HG03064 (cell line): ENCODE measurements at regions not wholly inside any gene's neighbourhood (a gene's known extent, or its start where the extent isn't known, plus 50 kb on each side); places are given as distances from the start of the nearest gene placed in this dataset.

Experiments
- ATAC-seq: cut with Tn5 transposase; IDR thresholded peaks from one replicate; pipeline ENCODE4 v1.9.1; 2021; ENCODE audit warnings: low read depth; ENCODE audit not compliant: unreplicated experiment

DNA sequence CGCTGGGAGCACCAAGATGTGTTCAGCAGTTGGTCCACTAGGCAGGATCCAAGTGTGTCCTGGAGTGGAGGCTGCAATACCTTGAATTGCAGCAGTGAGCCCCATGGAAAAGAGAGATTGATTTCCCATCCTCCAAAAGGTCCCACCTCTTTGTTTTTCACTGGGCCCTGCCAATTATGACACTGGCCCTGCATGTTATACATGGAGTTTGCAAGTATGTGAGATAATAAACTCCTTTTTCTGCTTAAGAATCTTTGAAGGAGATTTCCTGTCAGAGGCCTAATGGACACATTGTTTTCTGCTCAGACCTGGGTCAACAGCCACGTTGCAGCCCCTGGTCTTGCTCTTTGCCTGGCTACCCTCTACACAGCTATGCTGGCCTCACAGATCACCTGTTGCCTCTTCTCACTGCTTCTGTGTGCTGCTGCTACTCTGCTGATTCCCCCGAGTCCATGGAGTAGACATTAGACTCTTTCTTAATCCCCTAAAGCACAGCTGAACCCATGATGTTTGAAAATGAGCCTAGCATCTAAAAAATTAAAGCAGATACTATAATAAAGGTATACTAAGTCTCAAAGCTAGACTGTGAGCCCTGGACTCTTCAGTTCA, 341.9 kb upstream of the CDH11 start:
- no peak for ATAC-seq

DNA sequence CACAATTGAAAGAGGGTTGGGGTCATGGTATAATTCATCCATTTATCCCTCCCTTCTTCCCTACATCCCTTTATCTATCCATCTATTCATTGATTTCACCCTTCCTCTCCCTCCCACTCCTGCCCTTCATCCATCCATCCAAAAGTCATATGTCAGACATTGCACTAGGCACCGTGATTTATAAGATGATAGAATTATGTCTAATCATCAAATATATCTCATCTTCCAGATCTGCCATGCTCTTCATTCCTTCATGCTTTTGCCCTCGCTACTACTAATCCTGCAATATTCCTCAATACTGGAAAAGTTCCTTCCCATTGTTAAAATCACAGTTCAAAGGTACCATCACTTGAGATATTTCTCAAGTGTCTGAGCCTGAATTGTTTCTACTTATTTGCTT, 335.2 kb upstream of the CDH11 start:
- no peak for ATAC-seq

DNA sequence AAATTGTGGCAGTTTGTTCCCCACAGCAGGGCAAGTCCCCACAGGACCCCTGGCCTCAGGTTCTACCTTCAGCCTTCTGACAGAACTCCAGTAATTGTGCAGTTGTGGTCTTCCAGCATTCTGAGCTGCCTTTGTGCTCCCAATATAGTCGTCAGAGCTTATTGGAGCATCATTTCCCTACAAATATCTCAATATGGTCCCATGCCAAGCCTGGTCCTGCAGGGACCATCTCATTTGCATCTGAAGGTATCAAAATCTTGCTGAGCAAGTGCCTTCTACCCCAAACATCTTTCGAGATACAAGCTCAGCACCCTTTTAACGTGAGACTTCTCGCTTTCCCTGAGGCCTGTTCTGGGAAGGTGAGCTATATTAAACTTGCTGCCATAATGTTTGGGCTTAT, 333.9 kb upstream of the CDH11 start:
- ATAC-seq = no peak

DNA sequence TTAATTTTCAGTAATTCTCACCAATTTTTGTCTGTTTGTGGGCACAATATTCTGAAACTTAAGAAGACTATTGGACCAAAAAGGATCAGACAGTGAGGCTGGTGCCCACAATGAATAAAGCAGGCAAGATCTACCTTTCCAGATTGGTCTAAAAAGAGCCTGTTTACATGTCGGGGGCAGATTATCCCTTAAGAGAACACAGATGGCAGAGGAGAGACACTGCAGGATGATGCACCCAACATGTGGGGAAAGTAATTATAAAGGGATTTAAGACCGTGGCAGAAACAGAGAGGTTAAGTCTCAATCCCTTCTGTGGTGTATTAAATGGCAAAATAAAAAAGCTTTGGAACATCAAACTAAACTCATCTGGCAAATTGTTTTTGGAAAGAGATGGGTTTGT, 331.8 kb upstream of the CDH11 start:
- ATAC-seq = no peak

DNA sequence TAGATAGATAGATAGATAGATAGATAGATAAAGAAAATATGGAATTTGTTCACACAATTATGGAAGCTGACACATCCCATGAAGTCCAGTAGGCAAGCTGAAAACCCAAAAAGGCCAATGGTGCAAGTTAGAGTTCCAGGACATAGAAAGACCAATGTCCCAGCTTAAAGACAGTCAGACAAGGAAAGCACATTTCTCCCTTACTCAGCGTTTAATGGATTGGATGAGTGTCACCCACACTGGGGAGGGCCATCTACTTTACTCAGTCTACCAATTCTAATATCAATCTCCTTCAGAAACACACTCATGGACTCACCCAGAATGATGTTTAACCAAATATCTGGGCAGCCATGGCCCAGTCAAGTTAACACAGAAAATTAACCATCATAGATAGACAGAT, 327.7 kb upstream of the CDH11 start:
- ATAC-seq = no peak

DNA sequence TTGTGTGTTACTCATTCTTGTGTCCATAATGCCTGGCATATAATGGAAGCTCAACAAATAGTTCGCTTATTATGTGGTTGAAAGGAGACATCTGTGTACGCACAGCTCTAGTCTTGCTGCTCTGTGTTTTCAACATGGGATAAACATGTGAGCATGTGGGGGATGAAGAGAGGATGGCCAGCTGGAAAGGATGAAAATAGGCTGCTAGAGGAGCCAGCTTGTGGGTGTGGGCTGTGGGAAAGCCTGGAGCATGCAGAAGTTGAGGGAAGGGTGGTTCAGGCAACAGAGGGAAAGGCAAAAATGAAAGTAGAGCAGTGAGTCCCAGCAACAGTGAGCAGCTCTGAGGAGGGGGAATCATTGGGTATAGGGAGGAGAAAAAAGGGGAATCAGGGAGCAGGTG, 324.6 kb upstream of the CDH11 start:
- no peak for ATAC-seq

DNA sequence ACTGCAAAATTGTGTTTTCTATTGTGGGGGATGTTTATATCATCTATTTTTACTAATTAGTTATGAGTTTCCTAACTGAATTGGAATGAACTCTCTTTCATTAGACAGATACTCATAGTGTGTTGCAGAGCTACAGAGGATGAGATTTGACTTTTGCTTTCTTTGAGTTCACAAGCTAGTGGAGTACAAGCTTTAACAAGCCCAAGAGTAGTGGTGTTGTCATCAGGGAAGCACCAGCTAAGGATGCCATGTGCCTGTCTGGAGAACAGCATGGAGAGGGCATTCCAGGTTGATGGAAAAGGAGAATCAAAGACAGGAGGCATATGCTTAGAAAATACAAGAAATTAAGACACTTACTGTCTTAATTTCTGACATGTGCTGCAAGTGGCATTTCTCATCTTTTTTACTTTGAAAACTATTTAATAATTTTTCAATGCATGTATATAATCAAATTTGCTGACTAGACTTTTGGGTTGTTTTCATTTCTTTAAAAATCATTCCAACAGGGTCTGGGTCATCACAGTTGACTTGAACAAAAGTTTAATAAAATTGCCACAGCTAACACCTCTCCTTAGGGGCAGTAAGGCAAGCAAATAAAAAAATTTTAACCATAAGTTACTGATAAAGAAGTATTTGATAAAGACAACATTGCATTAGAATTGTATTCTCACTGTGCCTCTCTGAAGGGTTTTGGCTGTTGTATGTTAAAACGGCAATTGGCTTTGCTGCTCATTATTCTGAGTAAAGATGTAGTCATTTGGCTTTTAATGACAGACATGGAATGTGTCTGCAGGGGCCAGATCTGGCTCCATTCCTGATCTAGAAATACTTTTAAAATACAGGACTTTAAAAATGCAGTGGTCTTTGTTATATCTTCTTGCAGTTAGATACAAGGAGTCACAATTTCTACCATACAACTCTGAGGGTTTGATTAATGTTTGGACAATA, 323.7 kb upstream of the CDH11 start:
- no peak for ATAC-seq

DNA sequence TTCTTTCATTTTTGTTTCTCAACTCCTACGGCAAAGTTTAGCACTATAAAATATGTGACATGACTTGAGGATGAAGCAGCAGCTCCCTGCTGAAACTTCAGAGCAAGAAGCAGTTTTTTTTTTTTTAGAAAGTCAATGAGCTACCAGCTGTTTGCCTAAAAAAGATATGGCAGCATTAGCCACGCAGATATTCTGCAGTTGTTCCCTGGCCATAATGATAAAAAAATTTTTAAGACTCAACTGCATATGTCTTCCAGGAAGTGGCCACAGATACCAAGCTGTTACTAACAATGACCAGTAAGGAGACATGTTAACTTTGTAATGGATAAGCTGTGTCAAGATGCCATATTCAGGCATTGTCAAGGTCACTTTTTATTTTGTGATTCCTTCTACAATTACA, 319.6 kb upstream of the CDH11 start:
- ATAC-seq = no peak

DNA sequence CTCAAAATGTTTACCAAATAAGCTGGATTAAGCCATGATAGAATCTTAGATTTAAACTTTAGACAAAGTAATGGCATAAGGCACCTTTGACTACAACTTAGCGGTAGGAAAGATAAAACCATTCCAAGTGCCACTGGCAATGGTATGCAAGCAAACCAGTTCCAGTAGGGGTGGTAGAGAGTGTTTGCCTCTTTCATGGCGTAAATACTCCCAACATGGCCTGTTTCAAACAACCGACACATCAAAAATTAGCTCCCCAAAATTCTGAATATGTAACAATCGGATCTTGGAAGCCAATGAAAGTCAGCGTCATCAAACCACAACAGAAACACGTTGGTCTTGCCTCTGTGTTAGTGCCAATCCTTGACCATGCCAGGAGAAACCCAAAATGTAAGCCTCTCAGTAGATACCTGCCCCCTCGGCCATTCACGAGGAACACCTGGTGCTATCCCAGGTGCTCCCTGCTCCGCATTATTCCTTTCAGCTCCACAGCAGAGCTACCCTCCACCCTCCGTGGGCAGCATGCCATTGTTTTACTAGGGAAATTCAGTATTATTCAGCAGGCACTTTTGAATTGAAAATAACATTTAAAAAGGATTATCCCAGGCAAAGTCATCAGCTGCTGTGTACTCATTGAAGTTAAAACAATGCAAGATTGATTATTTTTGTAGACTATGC, 307.8 kb upstream of the CDH11 start:
- ATAC-seq = no peak

DNA sequence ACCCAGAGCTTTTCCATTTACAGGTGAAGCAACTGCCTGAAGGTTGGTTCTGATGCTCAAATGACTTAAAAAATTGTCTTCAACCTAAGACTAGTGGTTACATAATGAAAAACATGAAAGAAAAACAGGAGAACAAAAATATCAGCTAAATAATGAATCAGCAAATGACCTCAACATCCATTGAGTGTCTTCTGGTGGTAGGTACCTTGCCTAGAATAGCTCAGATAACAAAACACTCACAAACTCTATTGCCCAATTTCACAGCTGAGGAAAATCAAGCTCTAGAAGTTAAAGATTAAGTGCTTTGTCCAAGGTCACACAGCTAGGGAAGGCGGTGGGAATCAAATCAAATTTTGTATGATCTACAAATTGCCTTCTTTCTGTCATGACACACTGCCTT, 304.6 kb upstream of the CDH11 start:
- no peak for ATAC-seq

DNA sequence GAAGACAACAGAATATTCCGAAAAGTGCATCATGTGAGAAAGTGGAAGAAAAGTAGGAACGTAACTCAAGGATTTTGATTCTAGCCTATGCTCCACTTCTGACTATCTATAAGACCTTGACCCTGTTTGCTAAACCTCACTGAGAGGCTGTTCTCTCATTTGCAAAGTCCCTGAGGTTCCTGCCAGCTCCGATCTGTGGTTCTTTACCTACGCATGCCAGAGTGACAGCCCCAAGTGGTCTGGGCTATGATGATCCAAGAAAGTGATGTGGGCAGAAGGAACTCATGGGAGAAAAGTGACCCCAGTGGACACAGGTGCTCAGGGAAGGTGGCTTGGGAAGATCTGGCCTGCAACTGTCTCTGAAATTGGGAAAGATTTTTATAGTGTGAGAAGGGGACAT, 301.1 kb upstream of the CDH11 start:
- no peak for ATAC-seq

DNA sequence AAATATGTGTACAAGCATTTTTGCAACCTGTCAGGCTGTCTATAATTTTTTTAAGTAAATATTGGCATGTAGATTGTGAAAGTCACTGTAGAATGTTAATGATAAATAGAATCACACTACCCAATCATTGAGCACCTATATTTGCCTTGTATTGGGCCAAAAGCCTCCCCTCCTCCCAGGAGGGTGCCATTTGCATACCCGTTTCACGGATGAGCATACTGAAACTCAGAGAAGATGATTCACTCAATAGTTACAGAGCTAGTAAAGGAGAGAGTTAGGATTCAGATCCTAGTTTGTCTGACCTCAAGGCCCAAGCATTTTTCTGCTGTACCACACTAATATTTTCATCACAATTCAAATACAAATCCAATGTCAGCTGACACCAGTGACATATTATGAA, 299.7 kb upstream of the CDH11 start:
- no peak for ATAC-seq

DNA sequence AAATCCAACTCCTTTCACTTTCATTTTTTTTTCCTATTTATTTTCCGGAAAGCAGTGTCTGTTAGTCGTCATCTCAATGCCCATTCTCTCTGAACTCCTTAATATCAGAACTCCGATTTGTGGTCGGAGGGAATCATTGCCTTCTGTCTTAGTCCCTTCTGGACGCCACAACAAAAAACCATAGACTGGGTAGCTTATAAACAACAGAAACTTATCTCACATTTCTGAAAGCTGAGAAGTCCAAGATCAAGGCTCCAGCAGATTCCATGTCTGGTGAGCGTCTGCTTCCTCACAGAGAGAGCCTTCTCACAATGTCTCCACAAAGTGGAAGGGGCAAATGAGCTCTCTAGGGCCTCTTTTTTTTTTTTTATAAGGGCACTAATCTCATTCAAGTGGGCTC, 296.6 kb upstream of the CDH11 start:
- ATAC-seq = no peak

DNA sequence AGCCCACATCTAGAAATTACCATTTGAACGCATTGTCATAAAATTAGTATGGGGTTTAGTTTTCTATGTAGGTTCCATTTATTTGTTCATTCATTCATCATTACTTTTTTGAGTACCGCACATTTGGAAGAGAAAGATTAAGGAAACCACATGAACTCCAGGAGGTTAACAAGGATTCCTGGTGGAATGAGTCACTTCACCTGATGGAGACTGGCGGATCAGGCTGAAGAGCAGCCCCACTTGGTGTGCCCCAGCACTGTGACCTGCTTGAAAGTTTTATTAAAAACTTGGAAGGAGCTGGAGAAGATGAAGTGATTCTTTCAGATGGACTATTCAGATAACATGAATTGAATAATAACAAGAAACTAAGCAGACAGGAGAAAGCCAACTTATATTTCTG, 293.6 kb upstream of the CDH11 start:
- no peak for ATAC-seq

DNA sequence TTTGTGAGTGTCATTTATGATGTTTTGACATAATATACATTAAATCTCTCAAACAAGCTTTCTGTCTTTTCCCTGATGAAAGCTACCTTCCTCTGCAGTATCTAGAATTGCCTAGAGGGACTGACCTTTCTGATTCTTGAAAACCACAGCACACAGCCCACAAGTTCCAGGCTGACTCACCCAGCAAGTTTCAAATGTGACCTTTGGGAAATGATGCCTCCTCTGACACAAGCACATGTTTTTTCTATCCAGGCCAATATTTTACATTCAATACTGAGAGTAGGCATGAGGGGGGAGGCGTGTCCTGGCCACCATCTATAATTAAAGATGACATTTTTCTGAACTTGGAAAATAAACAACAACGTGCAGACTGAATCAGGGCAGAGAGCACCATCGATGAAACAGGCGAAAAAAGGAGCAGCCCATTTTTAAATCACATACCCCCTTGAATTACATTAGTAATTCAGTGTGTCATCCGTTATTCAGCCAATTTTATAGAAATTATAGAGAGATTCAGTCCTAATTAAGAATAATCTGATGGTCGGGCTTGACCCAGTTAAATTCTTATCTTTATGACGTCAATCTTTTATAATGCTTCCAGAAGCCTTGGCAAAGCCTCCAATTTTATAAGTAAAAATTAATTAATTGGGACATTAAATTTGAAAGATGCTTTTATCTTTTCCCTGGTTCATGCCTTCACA, 292.6 kb upstream of the CDH11 start:
- no peak for ATAC-seq

DNA sequence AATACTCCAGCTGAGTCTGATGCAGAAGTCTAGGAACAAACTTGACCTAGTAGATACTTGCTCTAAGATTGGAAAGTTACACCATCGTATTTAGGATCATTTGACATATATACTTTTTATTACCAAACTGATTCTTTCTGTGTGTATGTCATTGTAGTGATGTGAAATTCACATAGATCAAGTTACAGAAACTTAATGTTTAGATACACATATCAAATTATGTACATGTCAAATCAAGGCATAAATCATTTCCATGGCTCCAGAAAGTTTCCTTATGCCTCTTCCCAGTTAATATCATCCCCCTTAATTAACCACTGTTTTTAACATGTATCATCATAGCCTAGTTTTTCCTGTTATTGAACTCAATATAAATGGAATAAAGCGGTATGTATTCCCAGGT, 292.0 kb upstream of the CDH11 start:
- no peak for ATAC-seq

DNA sequence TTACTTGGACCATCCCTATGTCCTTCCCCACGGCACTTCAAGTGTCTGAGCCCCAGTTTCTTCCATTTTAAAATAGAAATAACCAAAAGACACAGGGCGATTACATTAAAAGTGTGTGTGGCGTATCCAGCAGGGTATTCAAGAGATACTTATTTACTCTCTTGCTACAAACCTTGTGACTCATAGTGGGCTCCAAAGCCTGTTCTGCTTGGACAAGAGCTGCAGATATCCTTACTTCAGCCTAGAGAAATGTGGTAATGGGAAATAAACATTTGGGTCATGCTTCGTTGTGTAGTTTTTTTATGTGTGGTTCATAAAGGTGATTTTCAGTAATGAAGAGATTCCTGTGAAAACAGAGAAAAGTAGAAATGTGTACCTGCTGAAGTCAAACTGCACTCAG, 288.9 kb upstream of the CDH11 start:
- ATAC-seq = no peak

DNA sequence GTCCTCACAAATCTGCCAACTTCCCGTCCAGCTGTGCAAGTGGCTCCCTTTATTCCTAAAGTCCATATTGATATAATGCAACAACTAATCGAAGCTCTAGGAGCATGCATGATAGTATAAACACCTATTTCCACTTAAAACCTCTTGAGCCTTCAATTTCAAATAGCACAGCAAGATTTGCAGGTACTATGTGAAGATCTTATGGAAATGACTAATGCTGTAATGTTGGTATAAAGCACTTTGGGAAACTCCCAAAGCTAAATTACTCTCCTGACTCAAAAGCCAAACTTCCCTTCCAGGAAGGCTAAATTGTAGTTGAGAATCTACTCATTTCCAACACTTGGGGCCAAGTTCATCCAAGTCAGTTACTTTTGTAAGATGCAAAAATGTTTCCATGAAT, 287.6 kb upstream of the CDH11 start:
- ATAC-seq = no peak

DNA sequence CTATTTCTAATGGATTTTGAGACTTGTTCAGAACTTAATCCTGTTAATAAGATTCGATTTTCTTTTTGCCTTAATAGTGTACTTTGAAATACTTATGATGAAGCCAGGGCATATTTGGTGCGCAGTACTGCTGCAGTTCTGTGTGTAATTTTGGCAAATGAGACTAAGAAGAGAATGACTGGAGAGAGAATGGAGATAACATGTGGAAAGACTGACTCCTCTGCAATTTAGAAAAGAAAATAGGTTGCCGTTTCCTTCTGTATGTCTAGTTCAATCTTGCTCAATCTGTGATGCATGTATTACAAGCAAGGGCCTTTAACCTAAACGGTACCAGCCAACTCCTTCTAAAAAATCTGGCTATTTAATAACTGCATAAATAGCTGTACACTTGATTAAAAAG, 285.1 kb upstream of the CDH11 start:
- no peak for ATAC-seq

DNA sequence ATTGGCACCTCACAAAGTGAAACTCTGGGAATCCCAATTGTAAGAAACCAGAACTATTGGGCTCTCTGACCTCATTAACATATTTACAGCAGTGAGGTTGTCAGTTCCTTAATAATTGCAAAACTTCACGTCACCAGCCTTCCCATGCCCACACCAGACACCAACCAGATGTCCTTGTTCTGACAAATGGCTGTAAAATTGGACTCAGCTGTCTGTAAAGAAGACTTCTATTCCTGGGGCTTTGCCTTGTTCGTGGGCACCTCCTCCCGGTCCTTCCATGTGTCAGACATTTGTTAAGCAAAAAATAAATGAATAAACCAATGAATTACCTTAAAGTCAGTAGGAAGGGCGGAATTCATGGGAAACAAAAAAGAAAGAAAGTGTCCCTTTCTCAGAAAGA, 284.3 kb upstream of the CDH11 start:
- ATAC-seq = no peak

DNA sequence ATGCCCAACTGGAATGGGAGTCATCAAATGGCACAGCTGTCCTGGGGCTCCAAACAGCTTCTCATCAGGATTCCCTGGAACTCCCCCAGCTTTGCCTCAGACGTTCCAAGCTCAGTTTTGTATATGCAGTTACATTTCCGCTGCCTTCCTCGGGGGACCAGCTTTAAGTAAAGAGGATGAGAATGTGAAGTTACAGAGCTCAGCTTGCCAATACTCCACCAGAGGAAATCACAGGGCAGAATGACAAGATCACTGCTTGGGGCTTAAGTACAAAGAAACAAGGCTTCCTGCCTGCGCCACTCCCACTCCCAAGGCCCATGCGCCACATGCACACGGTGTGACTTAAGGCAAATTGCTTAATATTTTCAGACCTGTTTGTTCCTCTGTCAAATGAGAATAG, 272.4 kb upstream of the CDH11 start:
- ATAC-seq = no peak
